A204.1 (cell line): ENCODE measurements at regions not wholly inside any gene's neighbourhood (a gene's known extent, or its start where the extent isn't known, plus 50 kb on each side); places are given as distances from the start of the nearest gene placed in this dataset.
"Not testable (repeated sequence)": the region's sequence is repeated elsewhere in the genome, so short reads cannot be mapped to it uniquely, and the experiment has no call there.

Source experiments
- FAIRE-seq: peaks from 2 replicates; lab custom pipeline; 2012; peaks lifted over from hg19 to GRCh38; lab: Jason Lieb, UNC

GRCh38 chr2:142757111-142757510 lies 120.4 kb upstream of the KYNU start:
- no peak for FAIRE-seq

GRCh38 chr2:142756430-142756829 lies 121.0 kb upstream of the KYNU start:
- FAIRE-seq = no peak

- no peak for FAIRE-seq
These were observed 122.3 kb upstream of the KYNU start for GRCh38 chr2:142755191-142755590.

GRCh38 chr2:142754182-142754581 lies 123.3 kb upstream of the KYNU start:
- FAIRE-seq = no peak

GRCh38 chr2:142750858-142751257 lies 126.6 kb upstream of the KYNU start:
- no peak for FAIRE-seq

- FAIRE-seq = no peak
These were observed 128.8 kb upstream of the KYNU start for GRCh38 chr2:142748559-142749099.

GRCh38 chr2:142745691-142746090 lies 131.8 kb upstream of the KYNU start:
- no peak for FAIRE-seq

GRCh38 chr2:142742371-142743214 lies 134.9 kb upstream of the KYNU start:
- no peak for FAIRE-seq

GRCh38 chr2:142741764-142742269 lies 135.6 kb upstream of the KYNU start:
- FAIRE-seq = no peak

- FAIRE-seq = no peak
These were observed 142.7 kb upstream of the KYNU start for GRCh38 chr2:142734770-142735169.

GRCh38 chr2:142734231-142734630 lies 143.2 kb upstream of the KYNU start:
- FAIRE-seq = no peak

GRCh38 chr2:142729814-142730213 lies 147.7 kb upstream of the KYNU start:
- not testable (repeated sequence) for FAIRE-seq

- FAIRE-seq = not testable (repeated sequence)
These were observed 149.5 kb upstream of the KYNU start for GRCh38 chr2:142727821-142728478.

- no peak for FAIRE-seq
These were observed 152.1 kb upstream of the KYNU start for GRCh38 chr2:142725386-142725785.

GRCh38 chr2:142724713-142725349 lies 152.6 kb upstream of the KYNU start:
- FAIRE-seq = no peak

- peak; percentile 49 for FAIRE-seq
These were observed 153.3 kb upstream of the KYNU start for GRCh38 chr2:142724186-142724585.

- peak; percentile 41 for FAIRE-seq
These were observed 154.2 kb upstream of the KYNU start for GRCh38 chr2:142723236-142723635.

GRCh38 chr2:142722569-142722968 lies 154.9 kb upstream of the KYNU start:
- no peak for FAIRE-seq

- no peak for FAIRE-seq
These were observed 155.4 kb upstream of the KYNU start for GRCh38 chr2:142722086-142722485.

GRCh38 chr2:142721015-142721414 lies 156.4 kb upstream of the KYNU start:
- FAIRE-seq = no peak

- FAIRE-seq = no peak
These were observed 158.8 kb upstream of the KYNU start for GRCh38 chr2:142718576-142719155.
